HCT116 (cell line): ENCODE measurements at regions not wholly inside any gene's neighbourhood (a gene's known extent, or its start where the extent isn't known, plus 50 kb on each side); places are given as distances from the start of the nearest gene placed in this dataset.

Source experiments
- ATAC-seq: fragments of 200-7000 bp; cut with Tn5 transposase; 2 replicates; pipeline ENCODE4 v1.9.1; 2020; ENCODE audit warnings: mild to moderate bottlenecking, moderate library complexity
- BruUV-seq: library from RNA; stranded (reverse); fragments of 400-500 nt; replicated peaks from 2 replicates; lab custom pipeline; 2021; lab: Mats Ljungman, UMichigan
- CTCF ChIA-PET: fragments of 300-600 bp; sonication (Branson Sonifier 250); formaldehyde crosslinking; loops from one replicate; lab custom pipeline; 2021; ENCODE audit warnings: antibody characterized with exemption; lab: Charles Lee
- POLR2A ChIA-PET: fragments of 300-600, 350-600 bp; sonication (Branson Sonifier 250); formaldehyde crosslinking; loops from one replicate; lab custom pipeline; 2021; ENCODE audit warnings: antibody characterized with exemption; lab: Charles Lee
- RAD21 ChIA-PET, 2 experiments: fragments of 300-600 bp; sonication (Branson Sonifier 250); formaldehyde crosslinking; loops; one replicate each; lab custom pipeline; 2023; ENCODE audit warnings: low total read pairs in 2 of 2; ENCODE audit not compliant: uncharacterized antibody in 2 of 2, unreplicated experiment in 2 of 2, low non-redundant PET in 1 of 2; lab: Charles Lee
- DNase-seq: peaks from one replicate; pipeline ENCODE4 v3.0.0-alpha.2; 2010; ENCODE audit warnings: low read depth, low spot score
- H2AFZ ChIP-seq: fragments of 200-600 bp; shearing (Covaris generic), sonication (generic); 2 replicates; pipeline ENCODE4 v1.6.1; 2017; ENCODE audit warnings: low read depth, mixed run types, mixed read lengths, antibody characterized with exemption, low read length; ENCODE audit not compliant: poor library complexity, severe bottlenecking
- H3K27ac ChIP-seq: 2 replicates; pipeline ENCODE4 v1.5.1; 2012; ENCODE audit warnings: low read depth, low read length
- H3K27me3 ChIP-seq: fragments of 200-600 bp; sonication (generic); 2 replicates; pipeline ENCODE4 v1.6.1; 2016; ENCODE audit warnings: mixed run types, low read length, mixed read lengths; ENCODE audit not compliant: insufficient read depth
- H3K36me3 ChIP-seq, 2 experiments: fragments of 200-500 bp in 1 of 2; fragments of 200-600 bp in 1 of 2; sonication (Bioruptor generic) in 1 of 2; sonication (generic) in 1 of 2; 2 replicates each; pipeline versions ENCODE4 v1.5.1 to v1.6.1; 2014 to 2016; ENCODE audit warnings: low read length in 2 of 2, inconsistent platforms in 1 of 2, mixed read lengths in 1 of 2, mixed run types in 1 of 2; ENCODE audit not compliant: insufficient read depth in 2 of 2, control insufficient read depth in 1 of 2
- H3K4me1 ChIP-seq, 2 experiments: fragments of 200-600 bp in 1 of 2; sonication (generic) in 1 of 2; 2 replicates each; pipeline versions ENCODE4 v1.5.1 to v1.6.1; 2012 to 2017; ENCODE audit warnings: low read length in 2 of 2, inconsistent platforms in 1 of 2, mild to moderate bottlenecking in 1 of 2, mixed read lengths in 1 of 2, mixed run types in 1 of 2, moderate library complexity in 1 of 2; ENCODE audit not compliant: insufficient read depth in 2 of 2, control insufficient read depth in 1 of 2
- H3K4me2 ChIP-seq: fragments of 200-600 bp; sonication (generic); 2 replicates; pipeline ENCODE4 v1.6.1; 2017; ENCODE audit warnings: mixed run types, low read length, mixed read lengths
- H3K4me3 ChIP-seq, 2 experiments: fragments of 200-600 bp in 1 of 2; sonication (generic) in 1 of 2; replicated peaks in 1 of 2; 2 replicates each; pipeline ENCODE4 v1.5.1; 2011 to 2016; ENCODE audit warnings: low read length in 2 of 2, control low read depth in 1 of 2, low read depth in 1 of 2, mild to moderate bottlenecking in 1 of 2, mixed read lengths in 1 of 2, mixed run types in 1 of 2
- H3K79me2 ChIP-seq: fragments of 200-600 bp; sonication (generic); 2 replicates; pipeline ENCODE4 v1.6.1; 2017; ENCODE audit warnings: mild to moderate bottlenecking, mixed run types, low read length, moderate library complexity, mixed read lengths; ENCODE audit not compliant: insufficient read depth
- H3K9ac ChIP-seq: fragments of 200-600 bp; sonication (generic); 2 replicates; pipeline ENCODE4 v1.6.1; 2016; ENCODE audit warnings: low read length, mixed read lengths
- H3K9me2 ChIP-seq: fragments of 200-600 bp; sonication (generic), shearing (Covaris generic); 2 replicates; pipeline ENCODE4 v1.6.1; 2017; ENCODE audit warnings: mixed run types, mild to moderate bottlenecking, moderate library complexity; ENCODE audit not compliant: insufficient read depth
- H3K9me3 ChIP-seq, 2 experiments: fragments of 200-500 bp in 1 of 2; fragments of 200-600 bp in 1 of 2; sonication (Bioruptor generic) in 1 of 2; sonication (generic) in 1 of 2; 2 replicates each; pipeline ENCODE4 v1.6.1; 2014 to 2017; ENCODE audit warnings: low read length in 2 of 2, mixed read lengths in 2 of 2, inconsistent platforms in 1 of 2, low read depth in 1 of 2, mild to moderate bottlenecking in 1 of 2, mixed run types in 1 of 2, moderate library complexity in 1 of 2; ENCODE audit not compliant: control insufficient read depth in 1 of 2, insufficient read depth in 1 of 2
- H4K20me1 ChIP-seq: fragments of 200-600 bp; sonication (generic), shearing (Covaris generic); 2 replicates; pipeline ENCODE4 v1.6.1; 2017; ENCODE audit warnings: mixed run types, mild to moderate bottlenecking, moderate library complexity; ENCODE audit not compliant: insufficient read depth
- CEBPB ChIP-seq: IDR thresholded peaks from 2 replicates; pipeline ENCODE4 v1.6.1; 2012; ENCODE audit warnings: low read depth
- EGR1 ChIP-seq: IDR thresholded peaks from 2 replicates; pipeline ENCODE4 v1.6.1; 2012; ENCODE audit warnings: low read depth
- EZH2phosphoT487 ChIP-seq: fragments of 200-600 bp; IDR thresholded peaks from 2 replicates; pipeline ENCODE4 v1.6.1; 2018; ENCODE audit warnings: antibody characterized with exemption, borderline replicate concordance
- POLR2A ChIP-seq: IDR thresholded peaks from 2 replicates; pipeline ENCODE4 v1.7.0; 2011; ENCODE audit warnings: borderline replicate concordance; ENCODE audit not compliant: insufficient read depth, insufficient read length; ENCODE audit errors: extremely low read depth
- RAD21 ChIP-seq: IDR thresholded peaks from 2 replicates; pipeline ENCODE4 v1.6.1; 2012; ENCODE audit warnings: low read depth, mild to moderate bottlenecking
- TCF7L2 ChIP-seq: IDR thresholded peaks from 2 replicates; pipeline ENCODE4 v1.7.0; 2011; ENCODE audit warnings: borderline replicate concordance, inconsistent platforms; ENCODE audit not compliant: insufficient read depth, insufficient read length; ENCODE audit errors: extremely low read depth
- ZNF274 ChIP-seq: fragments of 200-500 bp; sonication (Bioruptor generic); IDR thresholded peaks from 2 replicates; pipeline ENCODE4 v1.6.1; 2014; ENCODE audit warnings: mild to moderate bottlenecking, low read depth, low read length, inconsistent platforms
- intact Hi-C: fragments of 100-400 bp; cut with micrococcal nuclease; formaldehyde crosslinking; loops from 2 replicates; pipeline ENCODE4 v1.10.0; 2022
- TF ChIP-seq, protein P1 (sequence below), 3 experiments: fragments of 200-600 bp in 1 of 3; sonication (generic) in 1 of 3; IDR thresholded peaks in 2 of 3; conservative IDR thresholded peaks in 1 of 3; 2 replicates each; pipeline ENCODE4 v1.5.1; 2012 to 2017; ENCODE audit warnings: low read depth in 2 of 3, low read length in 2 of 3, antibody characterized with exemption in 1 of 3, borderline replicate concordance in 1 of 3, control low read depth in 1 of 3, mild to moderate bottlenecking in 1 of 3, mixed read lengths in 1 of 3, mixed run types in 1 of 3, moderate library complexity in 1 of 3; ENCODE audit not compliant: insufficient read depth in 1 of 3
- TF ChIP-seq, protein P2 (sequence below): IDR thresholded peaks from 2 replicates; pipeline ENCODE4 v1.6.1; 2012

DNA sequence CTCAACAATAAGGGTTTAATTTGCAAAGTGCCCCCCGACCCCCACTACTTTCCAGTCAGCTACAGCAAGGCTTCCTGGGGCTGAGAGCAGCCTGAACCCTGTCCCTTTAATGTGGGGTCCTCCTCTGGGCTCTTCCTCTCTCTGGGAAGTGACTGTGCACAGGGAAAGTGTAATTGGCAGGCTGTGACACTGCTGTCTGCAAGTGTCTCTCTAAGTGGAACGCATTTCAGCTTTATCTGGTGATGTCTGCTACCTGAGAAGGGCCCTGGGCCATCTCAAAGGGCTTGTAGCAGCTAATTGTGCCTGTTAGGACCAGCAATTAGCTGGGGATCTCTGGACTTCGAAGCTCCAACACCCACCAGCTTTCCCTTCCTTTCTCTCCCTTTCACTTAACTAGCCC, 406.6 kb downstream of the TSHZ3 start (continued):
- TF ChIP-seq, protein P1, sequence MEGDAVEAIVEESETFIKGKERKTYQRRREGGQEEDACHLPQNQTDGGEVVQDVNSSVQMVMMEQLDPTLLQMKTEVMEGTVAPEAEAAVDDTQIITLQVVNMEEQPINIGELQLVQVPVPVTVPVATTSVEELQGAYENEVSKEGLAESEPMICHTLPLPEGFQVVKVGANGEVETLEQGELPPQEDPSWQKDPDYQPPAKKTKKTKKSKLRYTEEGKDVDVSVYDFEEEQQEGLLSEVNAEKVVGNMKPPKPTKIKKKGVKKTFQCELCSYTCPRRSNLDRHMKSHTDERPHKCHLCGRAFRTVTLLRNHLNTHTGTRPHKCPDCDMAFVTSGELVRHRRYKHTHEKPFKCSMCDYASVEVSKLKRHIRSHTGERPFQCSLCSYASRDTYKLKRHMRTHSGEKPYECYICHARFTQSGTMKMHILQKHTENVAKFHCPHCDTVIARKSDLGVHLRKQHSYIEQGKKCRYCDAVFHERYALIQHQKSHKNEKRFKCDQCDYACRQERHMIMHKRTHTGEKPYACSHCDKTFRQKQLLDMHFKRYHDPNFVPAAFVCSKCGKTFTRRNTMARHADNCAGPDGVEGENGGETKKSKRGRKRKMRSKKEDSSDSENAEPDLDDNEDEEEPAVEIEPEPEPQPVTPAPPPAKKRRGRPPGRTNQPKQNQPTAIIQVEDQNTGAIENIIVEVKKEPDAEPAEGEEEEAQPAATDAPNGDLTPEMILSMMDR (IDR thresholded peaks at IDR 0.05 in 2 of 3, conservative IDR thresholded peaks at IDR 0.05 in 1 of 3; ENCODE audit: borderline replicate concordance in 1 of 3, insufficient read depth in 1 of 3, low read depth in 2 of 3, low read length in 2 of 3) = no peak
- TF ChIP-seq, protein P2, sequence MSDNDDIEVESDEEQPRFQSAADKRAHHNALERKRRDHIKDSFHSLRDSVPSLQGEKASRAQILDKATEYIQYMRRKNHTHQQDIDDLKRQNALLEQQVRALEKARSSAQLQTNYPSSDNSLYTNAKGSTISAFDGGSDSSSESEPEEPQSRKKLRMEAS = no peak

DNA sequence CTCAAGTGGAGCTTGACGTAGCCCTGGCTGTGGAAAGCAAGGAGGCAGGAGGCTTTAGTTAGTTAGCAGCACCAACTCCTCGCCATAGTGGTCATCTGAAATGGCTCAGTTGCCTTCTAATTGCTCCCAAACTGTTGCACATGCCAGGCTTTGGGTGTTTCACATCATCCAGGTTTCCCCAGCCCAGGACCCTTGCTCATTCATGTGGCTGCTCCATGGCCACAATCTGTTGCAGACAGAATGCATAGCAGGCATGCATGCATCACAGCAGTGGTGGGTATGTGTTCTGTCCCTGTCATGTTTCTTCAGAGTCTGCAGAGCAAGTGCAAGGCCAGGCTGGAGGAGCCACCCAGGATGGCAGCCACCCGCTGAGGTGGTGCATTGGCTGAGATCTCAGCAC, 407.6 kb downstream of the TSHZ3 start:
- ChIA-PET POLR2A (no interaction called here), RAD21 (no interaction called here), CTCF (no interaction called here)
- no peaks in the 10 kb centered on the region for H3K79me2 ChIP-seq
- no peaks in the 10 kb centered on the region for H3K9me2 ChIP-seq
- no peaks in the 10 kb centered on the region for H3K4me1 ChIP-seq
- H2AFZ ChIP-seq = no peak overlapping the region
- H3K9ac ChIP-seq = no peak overlapping the region
- no peaks in the 10 kb centered on the region for H3K27me3 ChIP-seq
- DNase-seq (no peak), ATAC-seq (no peak)
- no peak overlapping the region for H3K4me3 ChIP-seq
- no peaks in the 10 kb centered on the region for H4K20me1 ChIP-seq
- H3K9me3 ChIP-seq = peaks cover 10 to 44% of the 10 kb centered on the region in 2 experiments; a peak in 3 of 4 replicates
- H3K27ac ChIP-seq = no peak overlapping the region
- no peak overlapping the region for H3K4me2 ChIP-seq
- intact Hi-C loops = no loop called here
- no peak for TF ChIP-seq POLR2A
- no peak for TF ChIP-seq EZH2phosphoT487
- no peak for TF ChIP-seq CEBPB
- TF ChIP-seq TCF7L2 = no peak
- TF ChIP-seq ZNF274 = no peak
- no peak for TF ChIP-seq EGR1
- TF ChIP-seq RAD21 = no peak
- H3K36me3 ChIP-seq = no peaks in the 10 kb centered on the region
- no TSS peak for BruUV-seq
